Activated T-helper 9 cell treated with anti-CD3 and anti-CD28 coated beads, Interleukin-2, amount 50 U/mL, for 16 hours (primary cell): ENCODE measurements at regions not wholly inside any gene's neighbourhood (a gene's known extent, or its start where the extent isn't known, plus 50 kb on each side); places are given as distances from the start of the nearest gene placed in this dataset.

ENCODE experiments used
- DNase-seq: peaks from one replicate; pipeline ENCODE4 v3.0.0-alpha.2; 2020; ENCODE audit warnings: low read depth

GRCh38 chr2:220117025-220117424 lies 489.6 kb downstream of the SLC4A3 start:
- DNase-seq = no peak

GRCh38 chr2:220120041-220120440 lies 492.6 kb downstream of the SLC4A3 start:
- DNase-seq = no peak

DNA sequence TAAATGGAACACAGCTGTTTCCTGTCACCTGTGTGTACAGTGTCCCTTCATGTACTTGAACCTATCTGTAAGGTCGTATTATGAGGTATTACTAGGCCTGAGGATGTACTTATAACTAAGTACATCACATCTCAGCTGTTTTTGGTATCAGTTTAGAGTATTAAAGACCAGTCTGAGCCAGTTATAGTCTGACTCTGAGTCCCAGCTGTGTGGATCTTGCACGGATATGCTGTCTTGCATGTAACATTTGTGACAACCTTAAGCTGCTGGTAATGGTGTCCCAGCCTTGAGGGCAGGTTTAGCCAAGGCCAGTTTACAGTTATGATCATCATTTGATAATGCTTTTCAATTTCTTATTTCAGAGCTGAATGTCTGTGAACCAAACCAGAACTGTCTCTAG lies 496.3 kb downstream of the SLC4A3 start:
- DNase-seq = no peak

DNA sequence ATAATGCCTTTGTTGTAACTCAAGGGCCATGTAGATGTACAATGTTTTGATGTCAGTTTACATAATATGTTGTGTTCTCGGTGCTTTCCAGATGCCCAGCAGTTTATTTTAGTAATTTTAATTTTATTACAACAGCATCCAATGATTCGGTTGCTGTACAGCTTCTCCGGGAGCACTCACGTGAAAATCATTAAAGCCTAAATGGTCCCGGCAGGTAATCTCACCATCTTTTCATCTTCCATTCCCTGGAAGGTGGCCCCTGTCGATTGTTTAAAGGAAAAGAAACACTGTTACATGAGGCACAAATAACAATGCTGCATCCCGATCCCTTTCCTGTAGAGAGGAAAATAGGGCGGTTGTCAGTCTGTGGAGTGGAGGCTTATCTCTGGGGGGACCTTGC lies 498.1 kb downstream of the SLC4A3 start:
- no peak for DNase-seq

- no peak for DNase-seq
Measured at GRCh38 chr2:220127311-220127710, 499.9 kb downstream of the SLC4A3 start.

GRCh38 chr2:220127876-220128275 lies 500.4 kb downstream of the SLC4A3 start:
- DNase-seq = no peak

GRCh38 chr2:220129391-220129790 lies 502.0 kb downstream of the SLC4A3 start:
- no peak for DNase-seq

GRCh38 chr2:220134756-220135534 lies 507.5 kb downstream of the SLC4A3 start:
- no peak for DNase-seq

GRCh38 chr2:220143336-220143735 lies 515.9 kb downstream of the SLC4A3 start:
- no peak for DNase-seq

DNA sequence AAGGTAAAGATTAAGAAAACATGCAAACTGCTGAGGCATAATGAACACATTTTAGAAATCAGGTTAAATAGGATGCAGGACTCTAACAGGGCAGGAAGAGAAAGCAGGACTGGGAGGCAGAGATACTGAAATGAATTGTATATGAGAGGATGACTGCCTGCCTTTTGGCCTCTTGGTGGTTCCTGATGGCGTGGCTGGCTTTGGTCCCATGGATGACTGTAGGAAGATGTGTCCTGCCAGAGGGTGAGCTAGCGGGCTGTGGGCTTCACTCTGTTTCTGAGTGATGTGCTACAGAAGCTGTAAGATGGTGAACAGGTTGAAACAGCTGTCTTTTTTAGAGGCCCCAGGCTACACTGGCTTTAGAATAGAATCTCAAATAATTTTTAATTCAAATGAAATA lies 517.0 kb downstream of the SLC4A3 start:
- DNase-seq = no peak

GRCh38 chr2:220147161-220148038 lies 520.0 kb downstream of the SLC4A3 start:
- no peak for DNase-seq

DNA sequence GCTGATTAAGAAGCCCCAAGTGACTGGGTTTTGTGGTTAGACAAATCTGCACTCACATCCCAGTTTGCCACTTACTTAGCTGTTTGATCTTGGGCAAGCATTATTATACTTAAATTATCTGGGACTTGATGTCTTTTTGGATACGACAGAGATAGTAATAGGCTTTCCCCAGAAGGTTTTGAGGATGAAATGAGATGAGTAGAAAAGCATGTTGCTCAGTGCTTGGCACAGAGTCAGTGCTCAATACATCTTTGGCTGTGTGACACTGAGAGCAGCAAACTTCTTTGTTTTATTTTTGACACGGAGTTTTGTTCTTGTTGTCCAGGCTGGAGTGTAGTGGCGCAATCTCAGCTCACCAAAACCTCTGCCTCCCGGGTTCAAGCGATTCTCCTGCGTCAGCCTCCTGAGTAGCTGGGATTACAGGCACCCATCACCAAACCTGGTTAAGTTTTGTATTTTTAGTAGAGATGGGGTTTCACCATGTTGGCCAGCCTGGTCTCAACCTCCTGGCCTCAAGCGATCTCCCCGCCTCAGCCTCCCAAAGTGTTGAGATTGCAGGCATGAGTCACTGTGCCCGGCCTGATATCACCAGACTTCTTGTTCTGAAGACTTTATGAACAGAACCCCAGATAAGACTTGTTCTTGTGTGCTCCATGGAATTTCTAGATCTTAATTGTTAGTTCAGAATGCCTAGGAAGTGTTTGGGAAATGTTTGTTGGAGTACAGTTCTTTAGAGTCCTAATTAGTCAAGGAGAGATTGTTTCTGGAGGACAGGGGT lies 521.2 kb downstream of the SLC4A3 start:
- DNase-seq = no peak

GRCh38 chr2:220151341-220151740 lies 523.9 kb downstream of the SLC4A3 start:
- DNase-seq = no peak

DNA sequence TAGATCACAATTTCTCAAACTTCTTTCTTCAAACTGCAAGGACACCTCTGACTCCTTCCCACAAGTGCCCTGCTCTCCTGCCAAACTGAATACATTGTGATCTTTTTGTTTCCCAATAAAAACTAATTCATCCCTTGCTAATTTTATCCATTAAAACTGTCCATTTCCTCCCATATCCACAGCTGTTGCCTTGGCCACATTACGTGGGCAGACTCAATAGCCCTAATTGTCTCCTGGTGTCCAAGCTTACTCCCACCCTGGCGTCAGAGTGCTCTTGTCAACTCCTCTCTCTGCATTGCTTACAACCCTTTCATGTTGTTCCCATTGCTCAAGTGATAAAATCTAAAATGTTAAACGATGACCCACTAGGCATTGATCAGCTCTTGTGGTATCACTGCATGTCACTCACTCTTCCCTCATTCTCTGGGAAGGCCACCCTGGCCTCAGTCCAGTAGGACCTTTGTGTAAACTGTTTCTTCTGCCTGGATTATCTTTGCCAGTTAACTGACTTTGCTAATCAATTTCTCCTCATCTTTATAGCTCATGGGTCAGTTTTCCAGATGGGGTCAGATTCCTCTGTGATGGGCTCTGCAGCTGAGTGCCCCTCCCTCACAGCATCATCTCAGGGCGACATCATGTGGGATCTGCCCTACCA lies 525.0 kb downstream of the SLC4A3 start:
- DNase-seq = no peak

- no peak for DNase-seq
Measured at GRCh38 chr2:220153118-220153517, 525.7 kb downstream of the SLC4A3 start.

DNA sequence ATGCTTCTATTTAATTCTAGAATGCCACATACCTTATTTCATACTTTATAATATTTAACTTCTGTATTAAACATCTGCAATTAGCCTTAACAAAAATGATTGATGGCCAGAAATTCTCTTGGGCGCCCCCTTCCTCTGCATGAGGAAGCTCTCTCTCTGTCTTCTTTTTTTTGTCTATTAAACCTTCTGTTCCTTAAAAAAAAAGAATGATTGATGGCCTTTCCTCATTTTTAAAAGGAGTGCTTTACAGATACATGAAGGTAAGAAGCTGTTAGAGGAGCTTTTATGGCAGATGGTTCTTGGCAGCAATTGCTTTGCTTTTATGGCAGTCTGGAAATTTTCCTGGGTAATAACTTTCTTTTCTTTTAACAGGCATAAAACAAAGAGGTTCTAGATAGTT lies 526.9 kb downstream of the SLC4A3 start:
- no peak for DNase-seq

GRCh38 chr2:220157312-220157711 lies 529.9 kb downstream of the SLC4A3 start:
- DNase-seq = no peak

DNA sequence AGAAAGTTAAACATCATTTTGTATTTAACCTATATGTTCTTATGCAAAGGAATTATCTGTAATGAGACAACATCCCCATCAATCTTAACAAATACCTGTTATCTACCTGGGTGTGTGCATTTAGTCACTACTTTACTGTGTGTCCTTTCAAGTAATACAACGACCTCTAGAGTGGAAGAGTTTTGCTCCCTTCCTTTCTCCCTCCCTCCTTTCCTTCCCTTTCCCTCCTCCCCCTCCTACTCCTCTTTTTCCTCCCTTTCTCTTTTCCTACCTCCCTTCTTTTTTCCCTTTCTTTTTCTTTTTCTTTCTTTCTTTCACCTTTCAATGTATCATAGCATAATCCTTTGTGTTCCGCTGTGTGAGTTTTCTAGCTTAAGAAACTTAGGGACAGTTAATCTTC lies 532.3 kb downstream of the SLC4A3 start:
- no peak for DNase-seq

GRCh38 chr2:220162320-220162719 lies 534.9 kb downstream of the SLC4A3 start:
- DNase-seq = no peak

DNA sequence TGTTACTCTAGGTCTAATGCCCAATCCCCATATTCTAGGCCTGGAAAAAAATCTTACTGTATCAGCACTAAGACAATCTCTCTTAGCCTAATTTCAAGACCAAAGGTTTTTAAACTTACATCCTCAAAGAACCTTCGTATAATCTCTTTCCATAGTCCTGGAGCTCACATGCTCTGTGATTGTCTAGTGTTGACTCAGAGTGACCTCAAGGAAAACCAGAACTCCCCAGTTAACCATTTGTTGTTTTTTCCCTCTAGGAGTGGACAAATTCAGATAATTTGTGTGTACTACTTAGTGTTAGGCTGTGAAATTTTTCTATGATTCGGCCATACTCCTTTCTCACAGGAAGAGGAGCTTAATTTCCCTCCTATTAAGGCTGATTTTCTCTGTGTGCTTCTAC lies 536.1 kb downstream of the SLC4A3 start:
- no peak for DNase-seq

- DNase-seq = no peak
Measured at GRCh38 chr2:220165401-220165800, 538.0 kb downstream of the SLC4A3 start.

DNA sequence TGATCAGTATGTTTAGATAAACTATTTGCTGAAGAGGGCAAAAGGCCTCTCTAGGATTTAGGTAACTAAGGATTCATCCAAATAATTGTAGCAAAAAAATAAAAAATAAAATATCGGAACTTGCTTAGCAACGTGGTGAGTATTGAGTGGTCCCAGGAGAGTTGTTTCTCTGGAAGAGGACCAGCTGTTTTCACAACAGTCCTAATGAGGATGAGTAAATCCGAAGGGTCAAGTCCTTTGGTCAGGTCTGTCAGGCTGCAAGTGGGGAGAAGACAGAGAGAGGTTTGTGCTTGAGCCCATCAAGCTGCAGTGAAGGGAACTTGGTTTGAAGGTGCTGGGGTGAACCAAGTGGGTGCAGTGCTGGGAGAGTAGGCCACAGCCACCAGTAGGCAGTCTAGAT lies 539.2 kb downstream of the SLC4A3 start:
- DNase-seq = no peak
